Natural killer cell (primary cell): ENCODE measurements at regions not wholly inside any gene's neighbourhood (a gene's known extent, or its start where the extent isn't known, plus 50 kb on each side); places are given as distances from the start of the nearest gene placed in this dataset.
"Not testable (repeated sequence)": the region's sequence is repeated elsewhere in the genome, so short reads cannot be mapped to it uniquely, and the experiment has no call there.

ENCODE experiments used
- ATAC-seq, 3 donors: fragments of 150-1000 bp in 2 of 3; fragments of 200-7000 bp in 1 of 3; cut with Tn5 transposase; 1 replicate in 1 of 3; 2 replicates in 2 of 3; pipeline ENCODE4 v1.10.0; 2021; ENCODE audit warnings: mild to moderate bottlenecking in 2 of 3, moderate library complexity in 2 of 3
- DNase-seq, 2 donors: peaks; one replicate each; pipeline versions ENCODE4 v3.0.0 to v3.0.0-alpha.2; 2013 to 2021; ENCODE audit warnings: mixed read lengths in 1 of 2
- H3K27ac ChIP-seq: one replicate; pipeline ENCODE4 v1.5.1; 2013; ENCODE audit warnings: mild to moderate bottlenecking, low read length
- H3K27me3 ChIP-seq: one replicate; pipeline ENCODE4 v1.6.1; 2013; ENCODE audit warnings: low read length; ENCODE audit not compliant: control insufficient read depth, insufficient read depth
- H3K36me3 ChIP-seq: one replicate; pipeline ENCODE4 v1.6.1; 2013; ENCODE audit warnings: low read length; ENCODE audit not compliant: control insufficient read depth, insufficient read depth
- H3K4me1 ChIP-seq: one replicate; pipeline ENCODE4 v1.6.1; 2013; ENCODE audit warnings: low read length; ENCODE audit not compliant: control insufficient read depth, insufficient read depth
- H3K4me3 ChIP-seq: one replicate; pipeline ENCODE4 v1.5.1; 2013; ENCODE audit warnings: low read length
- H3K9me3 ChIP-seq: one replicate; pipeline ENCODE4 v1.6.1; 2013; ENCODE audit warnings: low read length; ENCODE audit not compliant: control insufficient read depth, insufficient read depth
- H3K27ac Mint-ChIP-seq, 2 donors: one replicate each; pipeline ENCODE4 v1.8.0; 2022; ENCODE audit warnings: mild to moderate bottlenecking in 2 of 2, mixed read lengths in 2 of 2, moderate library complexity in 1 of 2
- H3K27me3 Mint-ChIP-seq, 2 donors: one replicate each; pipeline ENCODE4 v1.8.0; 2022; ENCODE audit warnings: low read depth in 2 of 2, mixed read lengths in 2 of 2
- H3K36me3 Mint-ChIP-seq: one replicate; pipeline ENCODE4 v1.8.0; 2022; ENCODE audit warnings: mixed read lengths
- H3K4me1 Mint-ChIP-seq, 2 donors: one replicate each; pipeline ENCODE4 v1.8.0; 2022; ENCODE audit warnings: mixed read lengths in 2 of 2
- H3K4me3 Mint-ChIP-seq: one replicate; pipeline ENCODE4 v1.8.0; 2022; ENCODE audit warnings: mild to moderate bottlenecking, moderate library complexity, mixed read lengths
- H3K9me3 Mint-ChIP-seq, 2 donors: one replicate each; pipeline ENCODE4 v1.8.0; 2022; ENCODE audit warnings: mixed read lengths in 2 of 2
- WGBS: methylation state at CpG from one replicate; pipeline ENCODE4 v1.1.7; 2013; ENCODE audit warnings: missing lambda C conversion rate; ENCODE audit not compliant: insufficient coverage; 5-methylcytosine and 5-hydroxymethylcytosine counted together
- intact Hi-C: fragments of 100-400 bp; cut with micrococcal nuclease; formaldehyde crosslinking; loops from one replicate; pipeline ENCODE4 v1.14.2; 2022
- TF ChIP-seq, protein P1 (sequence below): fragments of 200-600 bp; IDR thresholded peaks from one replicate; pipeline ENCODE4 v1.8.0; 2022; ENCODE audit warnings: antibody characterized with exemption

- TF ChIP-seq, protein P1, sequence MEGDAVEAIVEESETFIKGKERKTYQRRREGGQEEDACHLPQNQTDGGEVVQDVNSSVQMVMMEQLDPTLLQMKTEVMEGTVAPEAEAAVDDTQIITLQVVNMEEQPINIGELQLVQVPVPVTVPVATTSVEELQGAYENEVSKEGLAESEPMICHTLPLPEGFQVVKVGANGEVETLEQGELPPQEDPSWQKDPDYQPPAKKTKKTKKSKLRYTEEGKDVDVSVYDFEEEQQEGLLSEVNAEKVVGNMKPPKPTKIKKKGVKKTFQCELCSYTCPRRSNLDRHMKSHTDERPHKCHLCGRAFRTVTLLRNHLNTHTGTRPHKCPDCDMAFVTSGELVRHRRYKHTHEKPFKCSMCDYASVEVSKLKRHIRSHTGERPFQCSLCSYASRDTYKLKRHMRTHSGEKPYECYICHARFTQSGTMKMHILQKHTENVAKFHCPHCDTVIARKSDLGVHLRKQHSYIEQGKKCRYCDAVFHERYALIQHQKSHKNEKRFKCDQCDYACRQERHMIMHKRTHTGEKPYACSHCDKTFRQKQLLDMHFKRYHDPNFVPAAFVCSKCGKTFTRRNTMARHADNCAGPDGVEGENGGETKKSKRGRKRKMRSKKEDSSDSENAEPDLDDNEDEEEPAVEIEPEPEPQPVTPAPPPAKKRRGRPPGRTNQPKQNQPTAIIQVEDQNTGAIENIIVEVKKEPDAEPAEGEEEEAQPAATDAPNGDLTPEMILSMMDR = no peak
- peaks cover 5% of the 10 kb centered on the region for H3K4me1 ChIP-seq
- Mint-ChIP-seq H3K9me3 (peaks cover 4 to 6% of the 10 kb centered on the region in 2 donors), H3K27me3 (peaks cover 16 to 23% of the 10 kb centered on the region in 2 donors), H3K36me3 (peaks cover 22% of the 10 kb centered on the region), H3K27ac (no peak overlapping the region), H3K4me3 (no peak overlapping the region), H3K4me1 (no peaks in the 10 kb centered on the region)
- intact Hi-C loops = no loop called here
- 86% methylated on average over 4 of the region's 4 CpGs for WGBS
- H3K27ac ChIP-seq = no peak overlapping the region
- no peak overlapping the region for H3K4me3 ChIP-seq
- ATAC-seq (peak in 1 of 3 donors; percentile 43), DNase-seq (no peak)
- peaks cover 11% of the 10 kb centered on the region for H3K9me3 ChIP-seq
- peaks cover 3% of the 10 kb centered on the region for H3K27me3 ChIP-seq
- no peaks in the 10 kb centered on the region for H3K36me3 ChIP-seq
These were observed 75.6 kb upstream of the SLC24A4 start for GRCh38 chr14:92247341-92247740.

- H3K27ac Mint-ChIP-seq = no peak overlapping the region
- DNase-seq (no peak), ATAC-seq (no peak)
- Histone ChIP-seq H3K4me3 (no peak overlapping the region), H3K4me1 (peaks cover 5% of the 10 kb centered on the region), H3K27me3 (peaks cover 3% of the 10 kb centered on the region), H3K36me3 (no peaks in the 10 kb centered on the region), H3K9me3 (peaks cover 11% of the 10 kb centered on the region), H3K27ac (no peak overlapping the region)
- H3K36me3 Mint-ChIP-seq = peaks cover 22% of the 10 kb centered on the region
- H3K4me1 Mint-ChIP-seq = no peaks in the 10 kb centered on the region
- intact Hi-C loops = no loop called here
- WGBS = 85% methylated on average over 9 of the region's 9 CpGs
- TF ChIP-seq, protein P1 = no peak
- no peak overlapping the region for H3K4me3 Mint-ChIP-seq
- H3K9me3 Mint-ChIP-seq = peaks cover 4 to 6% of the 10 kb centered on the region in 2 donors
- peaks cover 21 to 29% of the 10 kb centered on the region in 2 donors for H3K27me3 Mint-ChIP-seq
These were observed 75.0 kb upstream of the SLC24A4 start for GRCh38 chr14:92247947-92248346.

DNA sequence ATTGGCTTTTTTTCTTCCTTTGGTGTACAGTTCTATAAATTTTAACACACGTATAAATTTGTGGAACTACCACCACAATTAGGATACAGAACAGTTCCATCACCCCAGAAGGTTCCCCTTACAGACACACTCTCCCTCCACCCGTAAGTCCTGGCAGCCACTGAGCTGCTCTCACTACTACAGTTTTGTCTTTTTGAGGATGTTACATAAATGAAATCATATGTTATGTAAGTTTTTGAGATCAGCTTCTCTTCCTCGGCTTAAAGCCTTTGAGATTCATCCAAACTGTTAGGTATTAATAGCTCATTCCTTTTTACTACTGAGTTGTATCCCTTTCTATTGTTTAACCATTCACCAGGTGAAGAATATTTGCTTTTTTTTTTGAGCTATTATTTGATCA, 74.3 kb upstream of the SLC24A4 start:
- Mint-ChIP-seq H3K9me3 (peaks cover 4 to 6% of the 10 kb centered on the region in 2 donors), H3K36me3 (peaks cover 19% of the 10 kb centered on the region), H3K27me3 (peaks cover 26 to 36% of the 10 kb centered on the region in 2 donors), H3K4me1 (no peaks in the 10 kb centered on the region), H3K27ac (no peak overlapping the region), H3K4me3 (no peak overlapping the region)
- intact Hi-C loops = no loop called here
- ATAC-seq = no peak
- TF ChIP-seq, protein P1 = no peak
- H3K27ac ChIP-seq = no peak overlapping the region
- peaks cover 5% of the 10 kb centered on the region for H3K4me1 ChIP-seq
- peaks cover 11% of the 10 kb centered on the region for H3K9me3 ChIP-seq
- no peak overlapping the region for H3K4me3 ChIP-seq
- no peak for DNase-seq
- 59% methylated on average over 3 of the region's 3 CpGs for WGBS
- no peaks in the 10 kb centered on the region for H3K36me3 ChIP-seq
- peaks cover 8% of the 10 kb centered on the region for H3K27me3 ChIP-seq

GRCh38 chr14:92250366-92250765, 72.6 kb upstream of the SLC24A4 start:
- H3K4me1 Mint-ChIP-seq = peaks cover 8 to 12% of the 10 kb centered on the region in 2 donors
- ATAC-seq, DNase-seq, H3K27ac ChIP-seq, intact Hi-C loops, H3K9me3 ChIP-seq, H3K9me3 Mint-ChIP-seq, H3K4me3 Mint-ChIP-seq, H3K36me3 ChIP-seq, H3K4me3 ChIP-seq, H3K27ac Mint-ChIP-seq: not testable (repeated sequence)
- peaks cover 39 to 53% of the 10 kb centered on the region in 2 donors for H3K27me3 Mint-ChIP-seq
- Histone ChIP-seq H3K27me3 (peaks cover 19% of the 10 kb centered on the region), H3K4me1 (peaks cover 13% of the 10 kb centered on the region)
- peaks cover 12% of the 10 kb centered on the region for H3K36me3 Mint-ChIP-seq
- 79% methylated on average over 8 of the region's 8 CpGs for WGBS
